OCI-LY1 (cell line): ENCODE measurements at regions not wholly inside any gene's neighbourhood (a gene's known extent, or its start where the extent isn't known, plus 50 kb on each side); places are given as distances from the start of the nearest gene placed in this dataset.

Source experiments
- H2AFZ ChIP-seq: fragments of 200-600 bp; sonication (generic), shearing (Covaris generic); 2 replicates; pipeline ENCODE4 v1.6.0; 2014; ENCODE audit warnings: antibody characterized with exemption, mild to moderate bottlenecking, low read length
- H3F3A ChIP-seq: fragments of 200-600 bp; sonication (generic), shearing (Covaris generic); 2 replicates; pipeline ENCODE4 v1.6.0; 2014; ENCODE audit warnings: mild to moderate bottlenecking, antibody characterized with exemption, low read length, moderate library complexity; ENCODE audit not compliant: insufficient read depth
- H3K27ac ChIP-seq: fragments of 200-600 bp; sonication (generic); 2 replicates; pipeline ENCODE4 v1.5.1; 2014; ENCODE audit warnings: low read length, mixed run types, mild to moderate bottlenecking, low read depth; ENCODE audit not compliant: poor library complexity, severe bottlenecking
- H3K27me3 ChIP-seq: fragments of 200-600 bp; sonication (generic); 2 replicates; pipeline ENCODE4 v1.6.0; 2014; ENCODE audit warnings: antibody characterized with exemption, mild to moderate bottlenecking, low read length, moderate library complexity; ENCODE audit not compliant: insufficient read depth
- H3K36me3 ChIP-seq: fragments of 200-600 bp; sonication (generic); 2 replicates; pipeline ENCODE4 v1.6.1; 2014; ENCODE audit warnings: mild to moderate bottlenecking, antibody characterized with exemption, low read length, moderate library complexity, mixed read lengths; ENCODE audit not compliant: insufficient read depth
- H3K4me1 ChIP-seq: fragments of 200-600 bp; sonication (generic); 2 replicates; pipeline ENCODE4 v1.5.1; 2014; ENCODE audit warnings: mild to moderate bottlenecking, low read length, moderate library complexity; ENCODE audit not compliant: insufficient read depth, severe bottlenecking
- H3K4me2 ChIP-seq: fragments of 200-600 bp; sonication (generic), shearing (Covaris generic); 2 replicates; pipeline ENCODE4 v1.6.1; 2014; ENCODE audit warnings: low read length
- H3K4me3 ChIP-seq: fragments of 200-600 bp; sonication (generic); 2 replicates; pipeline ENCODE4 v1.5.1; 2014; ENCODE audit warnings: low read length, low read depth, mild to moderate bottlenecking, mixed read lengths; ENCODE audit not compliant: poor library complexity, severe bottlenecking
- H3K79me2 ChIP-seq: fragments of 200-600 bp; shearing (Covaris generic); 2 replicates; pipeline ENCODE4 v1.6.1; 2016; ENCODE audit warnings: mixed run types, low read length, mixed read lengths; ENCODE audit not compliant: insufficient read depth
- H3K9ac ChIP-seq: fragments of 200-600 bp; sonication (generic), shearing (Covaris generic); 2 replicates; pipeline ENCODE4 v1.6.1; 2014; ENCODE audit warnings: mild to moderate bottlenecking, low read length, mixed read lengths
- H3K9me2 ChIP-seq: fragments of 200-600 bp; sonication (generic), shearing (Covaris generic); 2 replicates; pipeline ENCODE4 v1.6.1; 2014; ENCODE audit warnings: low read depth, mild to moderate bottlenecking, low read length, mixed read lengths
- H3K9me3 ChIP-seq: fragments of 200-600 bp; shearing (Covaris generic); 2 replicates; pipeline ENCODE4 v1.6.1; 2014; ENCODE audit warnings: low read length, mixed read lengths
- H4K20me1 ChIP-seq: fragments of 200-600 bp; sonication (generic), shearing (Covaris generic); 2 replicates; pipeline ENCODE4 v1.6.0; 2016; ENCODE audit warnings: mild to moderate bottlenecking, low read length; ENCODE audit not compliant: insufficient read depth
- EZH2 ChIP-seq: fragments of 200-600 bp; sonication (generic), shearing (Covaris generic); IDR thresholded peaks from 2 replicates; pipeline ENCODE4 v1.8.0; 2017; ENCODE audit warnings: borderline replicate concordance, mixed run types, mild to moderate bottlenecking, antibody characterized with exemption, low read length, moderate library complexity, mixed read lengths
- TF ChIP-seq, protein P1 (sequence below): fragments of 200-600 bp; sonication (generic), shearing (Covaris generic); IDR thresholded peaks from 2 replicates; pipeline ENCODE4 v1.5.1; 2017; ENCODE audit warnings: mild to moderate bottlenecking, antibody characterized with exemption, low read length, moderate library complexity, mixed read lengths

DNA sequence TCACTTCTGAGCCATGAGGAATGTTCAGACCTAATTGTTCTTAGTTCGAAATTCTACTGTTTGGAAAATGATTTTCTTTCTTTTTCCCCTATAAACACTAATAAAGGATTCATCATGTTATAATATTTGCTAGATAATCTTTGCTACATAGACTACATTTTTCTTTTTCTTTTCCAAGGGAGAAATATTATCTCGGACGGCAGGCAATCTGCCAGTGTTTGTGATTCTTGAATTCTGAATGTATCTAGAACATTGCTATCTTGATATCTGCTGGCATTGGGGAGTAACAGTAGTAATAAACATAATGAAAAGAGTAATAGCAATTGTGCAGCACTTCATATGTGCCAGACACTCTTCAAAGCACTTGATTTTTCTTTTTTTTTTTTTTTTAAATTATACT is 107.7 kb upstream of the ZNF32 start:
- Histone ChIP-seq H3K4me2 (no peak overlapping the region), H3K9me3 (no peaks in the 10 kb centered on the region), H3K79me2 (no peaks in the 10 kb centered on the region), H4K20me1 (no peaks in the 10 kb centered on the region), H3K9ac (no peak overlapping the region), H3K9me2 (no peaks in the 10 kb centered on the region), H3K4me3 (no peak overlapping the region), H3K27me3 (no peaks in the 10 kb centered on the region), H2AFZ (no peak overlapping the region), H3F3A (no peaks in the 10 kb centered on the region), H3K36me3 (no peaks in the 10 kb centered on the region), H3K4me1 (no peaks in the 10 kb centered on the region), H3K27ac (no peak overlapping the region)
- TF ChIP-seq, protein P1, sequence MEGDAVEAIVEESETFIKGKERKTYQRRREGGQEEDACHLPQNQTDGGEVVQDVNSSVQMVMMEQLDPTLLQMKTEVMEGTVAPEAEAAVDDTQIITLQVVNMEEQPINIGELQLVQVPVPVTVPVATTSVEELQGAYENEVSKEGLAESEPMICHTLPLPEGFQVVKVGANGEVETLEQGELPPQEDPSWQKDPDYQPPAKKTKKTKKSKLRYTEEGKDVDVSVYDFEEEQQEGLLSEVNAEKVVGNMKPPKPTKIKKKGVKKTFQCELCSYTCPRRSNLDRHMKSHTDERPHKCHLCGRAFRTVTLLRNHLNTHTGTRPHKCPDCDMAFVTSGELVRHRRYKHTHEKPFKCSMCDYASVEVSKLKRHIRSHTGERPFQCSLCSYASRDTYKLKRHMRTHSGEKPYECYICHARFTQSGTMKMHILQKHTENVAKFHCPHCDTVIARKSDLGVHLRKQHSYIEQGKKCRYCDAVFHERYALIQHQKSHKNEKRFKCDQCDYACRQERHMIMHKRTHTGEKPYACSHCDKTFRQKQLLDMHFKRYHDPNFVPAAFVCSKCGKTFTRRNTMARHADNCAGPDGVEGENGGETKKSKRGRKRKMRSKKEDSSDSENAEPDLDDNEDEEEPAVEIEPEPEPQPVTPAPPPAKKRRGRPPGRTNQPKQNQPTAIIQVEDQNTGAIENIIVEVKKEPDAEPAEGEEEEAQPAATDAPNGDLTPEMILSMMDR: no peak
- no peak for TF ChIP-seq EZH2

DNA sequence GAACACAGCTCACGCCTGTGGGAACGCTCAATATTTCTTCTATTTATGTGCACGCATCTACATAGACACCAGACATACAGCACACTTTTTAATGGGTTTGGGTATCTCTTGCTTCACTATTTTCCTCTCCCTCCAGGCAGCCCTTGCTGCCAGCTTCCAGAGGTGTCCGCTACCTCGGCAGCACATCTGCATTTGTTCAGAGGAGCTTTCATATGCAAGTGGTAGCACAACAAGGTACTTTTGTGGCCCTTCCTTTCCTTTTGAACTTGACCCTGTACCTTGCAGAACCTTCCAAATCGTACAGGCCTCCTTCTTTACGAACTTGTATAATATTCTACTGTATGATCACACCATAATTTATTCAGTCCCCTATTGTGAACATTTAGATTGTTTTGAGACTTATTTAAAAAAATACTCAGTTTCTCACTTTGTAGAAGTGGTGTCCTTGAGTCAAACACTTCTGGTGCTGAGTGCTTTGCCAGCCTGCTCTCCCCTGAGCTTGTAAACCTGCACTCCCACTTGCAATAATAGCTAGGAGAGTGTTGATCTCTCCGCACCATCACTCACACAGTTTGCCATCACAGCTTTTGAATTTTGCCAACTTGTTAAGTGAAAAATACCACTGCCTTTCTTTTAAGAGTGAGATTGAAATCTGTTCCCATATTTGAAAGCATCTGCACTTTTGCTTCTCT is 106.0 kb upstream of the ZNF32 start:
- no peaks in the 10 kb centered on the region for H3K27me3 ChIP-seq
- no peaks in the 10 kb centered on the region for H3K36me3 ChIP-seq
- no peaks in the 10 kb centered on the region for H3K9me2 ChIP-seq
- no peaks in the 10 kb centered on the region for H3F3A ChIP-seq
- H3K4me2 ChIP-seq: no peak overlapping the region
- no peaks in the 10 kb centered on the region for H3K9me3 ChIP-seq
- no peak overlapping the region for H2AFZ ChIP-seq
- no peak overlapping the region for H3K27ac ChIP-seq
- no peak overlapping the region for H3K4me3 ChIP-seq
- H3K9ac ChIP-seq: no peak overlapping the region
- H4K20me1 ChIP-seq: no peaks in the 10 kb centered on the region
- H3K79me2 ChIP-seq: no peaks in the 10 kb centered on the region
- H3K4me1 ChIP-seq: no peaks in the 10 kb centered on the region
- TF ChIP-seq, protein P1: no peak
- no peak for TF ChIP-seq EZH2

DNA sequence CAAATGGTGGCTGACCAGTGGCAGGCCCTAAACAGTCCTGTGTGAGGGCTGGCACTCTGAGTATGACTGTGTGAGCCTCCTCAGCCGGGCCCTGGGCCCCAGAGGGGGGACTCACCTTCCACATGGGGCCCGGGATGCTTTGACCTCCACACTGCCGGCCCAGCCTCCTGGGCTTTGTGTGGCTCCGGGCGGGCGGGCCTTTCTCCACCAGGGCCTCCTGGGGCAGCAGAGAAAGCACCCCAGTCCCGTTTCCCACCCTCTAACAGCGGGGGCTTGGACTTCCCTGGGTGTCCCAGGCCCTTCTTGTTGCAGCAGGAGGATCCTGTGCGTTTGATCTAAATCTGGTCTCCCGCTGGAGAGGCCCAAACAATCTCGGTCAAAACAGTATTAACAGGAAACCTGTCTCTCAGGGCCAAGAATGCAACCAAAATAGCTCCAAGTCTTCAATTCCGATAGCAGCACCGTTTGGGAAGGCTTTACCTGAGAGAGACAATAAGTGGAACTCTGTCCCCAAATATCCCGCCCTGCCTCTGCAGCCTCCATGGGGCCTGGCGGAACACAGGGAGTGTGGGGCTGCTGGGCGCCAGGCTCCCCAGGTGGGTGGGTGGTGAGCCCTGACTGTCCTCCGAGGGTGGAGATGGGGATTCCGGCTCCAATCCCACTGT is 104.8 kb upstream of the ZNF32 start:
- Histone ChIP-seq H3K36me3 (no peaks in the 10 kb centered on the region), H3K4me1 (no peaks in the 10 kb centered on the region), H3K9me2 (no peaks in the 10 kb centered on the region), H3K9ac (no peak overlapping the region), H3K27ac (no peak overlapping the region), H3F3A (no peaks in the 10 kb centered on the region), H3K4me2 (no peak overlapping the region), H3K9me3 (no peaks in the 10 kb centered on the region), H3K79me2 (no peaks in the 10 kb centered on the region), H3K4me3 (no peak overlapping the region), H4K20me1 (no peaks in the 10 kb centered on the region), H3K27me3 (no peaks in the 10 kb centered on the region), H2AFZ (no peak overlapping the region)
- TF ChIP-seq, protein P1: no peak
